SK-N-MC (cell line): ENCODE measurements at regions not wholly inside any gene's neighbourhood (a gene's known extent, or its start where the extent isn't known, plus 50 kb on each side); places are given as distances from the start of the nearest gene placed in this dataset.

Experiments used
- EZH2 ChIP-seq: fragments of 200-600 bp; sonication (generic); IDR thresholded peaks from one replicate; pipeline ENCODE4 v1.6.1; 2017; ENCODE audit warnings: antibody characterized with exemption
- POLR2AphosphoS5 ChIP-seq: IDR thresholded peaks from 2 replicates; pipeline ENCODE4 v1.6.1; 2012; ENCODE audit warnings: mild to moderate bottlenecking, low read depth, low read length, borderline replicate concordance

DNA sequence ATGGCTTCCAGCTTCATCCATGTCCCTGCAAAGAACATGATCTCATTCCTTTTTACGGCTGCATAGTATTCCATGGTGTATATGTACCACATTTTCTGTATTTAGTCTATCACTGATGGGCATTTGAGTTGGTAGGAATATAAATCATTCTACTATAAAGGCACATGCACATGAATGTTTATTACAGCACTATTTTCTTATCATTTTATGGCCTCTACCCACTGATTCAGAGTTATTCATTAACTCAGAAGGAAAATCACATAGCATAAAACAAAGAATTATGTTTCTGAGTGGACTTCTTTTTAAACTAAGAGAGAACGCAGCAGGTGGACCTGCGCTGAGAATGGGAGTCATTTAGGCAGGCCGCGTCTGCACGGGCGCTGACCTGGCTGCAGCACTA lies 619.6 kb downstream of the FBXO15 start:
- TF ChIP-seq POLR2AphosphoS5 (no peak), EZH2 (no peak)
